Neural cell (in vitro differentiated cells): ENCODE measurements at regions not wholly inside any gene's neighbourhood (a gene's known extent, or its start where the extent isn't known, plus 50 kb on each side); places are given as distances from the start of the nearest gene placed in this dataset.

ENCODE experiments used
- H2AFZ ChIP-seq: fragments of 200-600, 300-800 bp; sonication (generic), shearing (Covaris generic); 2 replicates; pipeline ENCODE4 v1.6.0; 2014; ENCODE audit warnings: low read depth, mild to moderate bottlenecking, antibody characterized with exemption, low read length, moderate library complexity
- H3F3A ChIP-seq: fragments of 200-600 bp; shearing (Covaris generic); 2 replicates; pipeline ENCODE4 v1.6.1; 2016; ENCODE audit warnings: mild to moderate bottlenecking, moderate library complexity, mixed read lengths, antibody characterized with exemption, low read length; ENCODE audit not compliant: insufficient read depth, poor library complexity, severe bottlenecking
- H3K27ac ChIP-seq: fragments of 200-600, 300-800 bp; sonication (generic), shearing (Covaris generic); 2 replicates; pipeline ENCODE4 v1.5.1; 2014; ENCODE audit warnings: mild to moderate bottlenecking, low read length, moderate library complexity
- H3K27me3 ChIP-seq: fragments of 300-800, 200-600 bp; sonication (generic), shearing (Covaris generic); 2 replicates; pipeline ENCODE4 v1.6.0; 2014; ENCODE audit warnings: mild to moderate bottlenecking, low read depth, low read length, moderate library complexity; ENCODE audit not compliant: insufficient read depth
- H3K36me3 ChIP-seq: fragments of 300-800, 200-600 bp; sonication (generic), shearing (Covaris generic); 2 replicates; pipeline ENCODE4 v1.5.1; 2014; ENCODE audit warnings: mild to moderate bottlenecking, antibody characterized with exemption, low read length, moderate library complexity; ENCODE audit not compliant: insufficient read depth
- H3K4me2 ChIP-seq: fragments of 300-800, 200-600 bp; sonication (generic), shearing (Covaris generic); 2 replicates; pipeline ENCODE4 v1.6.0; 2014; ENCODE audit warnings: mild to moderate bottlenecking, low read length
- H3K4me3 ChIP-seq: fragments of 300-800, 200-600 bp; sonication (generic), shearing (Covaris generic); 2 replicates; pipeline ENCODE4 v1.5.1; 2014; ENCODE audit warnings: mild to moderate bottlenecking, low read length, moderate library complexity
- H3K79me2 ChIP-seq: fragments of 200-600 bp; shearing (Covaris generic); replicated peaks from 2 replicates; pipeline ENCODE4 v1.6.0; 2014; ENCODE audit warnings: mild to moderate bottlenecking, low read length, moderate library complexity; ENCODE audit not compliant: insufficient read depth
- H3K9ac ChIP-seq: fragments of 300-800, 200-600 bp; sonication (generic), shearing (Covaris generic); 2 replicates; pipeline ENCODE4 v1.6.1; 2016; ENCODE audit warnings: mild to moderate bottlenecking, low read length, mixed read lengths
- H3K9me2 ChIP-seq: fragments of 200-600 bp; shearing (Covaris generic); 2 replicates; pipeline ENCODE4 v1.6.1; 2016; ENCODE audit warnings: mild to moderate bottlenecking, low read length, mixed read lengths; ENCODE audit not compliant: insufficient read depth
- H3K9me3 ChIP-seq: fragments of 200-600, 300-800 bp; sonication (generic), shearing (Covaris generic); 2 replicates; pipeline ENCODE4 v1.6.1; 2016; ENCODE audit warnings: mild to moderate bottlenecking, mixed run types, low read length, moderate library complexity, mixed read lengths
- H4K20me1 ChIP-seq: fragments of 200-600 bp; shearing (Covaris generic); 2 replicates; pipeline ENCODE4 v1.6.1; 2016; ENCODE audit warnings: mild to moderate bottlenecking, mixed run types; ENCODE audit not compliant: insufficient read depth
- CTCF ChIP-seq: fragments of 450-650 bp; IDR thresholded peaks from 2 replicates; pipeline ENCODE4 v1.5.1; 2014; ENCODE audit warnings: antibody characterized with exemption, mild to moderate bottlenecking, moderate library complexity; ENCODE audit not compliant: poor library complexity, severe bottlenecking
- EP300 ChIP-seq: fragments of 450-650 bp; conservative IDR thresholded peaks from 2 replicates; pipeline ENCODE4 v1.6.1; 2014; ENCODE audit warnings: antibody characterized with exemption, mild to moderate bottlenecking, moderate library complexity; ENCODE audit not compliant: poor library complexity, severe bottlenecking
- EZH2 ChIP-seq: fragments of 200-600, 300-800 bp; shearing (Covaris generic), sonication (generic); IDR thresholded peaks from 2 replicates; pipeline ENCODE4 v1.6.1; 2014; ENCODE audit warnings: antibody characterized with exemption, low read length, borderline replicate concordance, mild to moderate bottlenecking; ENCODE audit not compliant: insufficient read depth, poor library complexity, severe bottlenecking
- MXI1 ChIP-seq: fragments of 450-650 bp; conservative IDR thresholded peaks from 2 replicates; pipeline ENCODE4 v1.6.1; 2014; ENCODE audit warnings: antibody characterized with exemption, mild to moderate bottlenecking; ENCODE audit not compliant: poor library complexity, severe bottlenecking
- POLR2AphosphoS5 ChIP-seq: IDR thresholded peaks from 2 replicates; pipeline ENCODE4 v1.6.1; 2012
- RAD21 ChIP-seq: fragments of 450-650 bp; conservative IDR thresholded peaks from 2 replicates; pipeline ENCODE4 v1.6.1; 2014; ENCODE audit warnings: antibody characterized with exemption, mild to moderate bottlenecking, moderate library complexity
- REST ChIP-seq: IDR thresholded peaks from 2 replicates; pipeline ENCODE4 v1.6.1; 2012; ENCODE audit warnings: borderline replicate concordance
- SMC3 ChIP-seq: fragments of 450-650 bp; conservative IDR thresholded peaks from 2 replicates; pipeline ENCODE4 v1.6.1; 2014; ENCODE audit warnings: antibody characterized with exemption, mild to moderate bottlenecking, moderate library complexity; ENCODE audit not compliant: poor library complexity
- TAF1 ChIP-seq: IDR thresholded peaks from 2 replicates; pipeline ENCODE4 v1.6.1; 2012; ENCODE audit warnings: low read depth

DNA sequence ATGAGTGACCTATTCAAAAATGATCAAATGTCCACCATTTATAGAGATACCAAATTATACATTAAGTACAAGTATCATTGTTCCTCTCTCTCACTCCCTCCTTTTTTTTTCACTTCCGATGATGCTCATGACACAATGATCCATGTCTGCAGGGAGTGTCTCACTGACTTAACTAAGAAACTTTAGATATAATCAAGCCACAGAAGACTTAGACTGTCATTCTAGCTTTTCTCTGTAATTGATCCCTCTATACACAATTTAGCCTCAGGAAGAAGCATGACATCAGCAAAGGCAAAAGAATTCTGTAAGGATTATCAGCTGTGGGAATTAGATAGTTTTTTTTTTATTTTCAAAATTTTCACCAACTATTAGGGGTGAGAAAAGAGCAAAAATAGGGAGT, 734.9 kb upstream of the PCDH9 start:
- Histone ChIP-seq H3K79me2 (no peaks in the 10 kb centered on the region), H4K20me1 (no peaks in the 10 kb centered on the region)

GRCh38 chr13:67964091-67964490, 734.0 kb upstream of the PCDH9 start:
- no peaks in the 10 kb centered on the region for H3K36me3 ChIP-seq
- no peak overlapping the region for H3K27ac ChIP-seq
- H3K9me3 ChIP-seq = no peaks in the 10 kb centered on the region
- no peaks in the 10 kb centered on the region for H3F3A ChIP-seq
- H3K9me2 ChIP-seq = no peaks in the 10 kb centered on the region
- H3K27me3 ChIP-seq = no peaks in the 10 kb centered on the region
- H2AFZ ChIP-seq = no peak overlapping the region
- no peak for TF ChIP-seq MXI1
- TF ChIP-seq SMC3 = no peak
- TF ChIP-seq TAF1 = no peak
- peak; percentile 80 for TF ChIP-seq EP300
- peak; percentile 50 for TF ChIP-seq POLR2AphosphoS5
- no peak for TF ChIP-seq RAD21
- TF ChIP-seq REST = no peak
- no peak for TF ChIP-seq EZH2
- no peak for TF ChIP-seq CTCF
- no peak overlapping the region for H3K9ac ChIP-seq
- no peak overlapping the region for H3K4me3 ChIP-seq
- H3K79me2 ChIP-seq = no peaks in the 10 kb centered on the region
- H4K20me1 ChIP-seq = no peaks in the 10 kb centered on the region
- no peak overlapping the region for H3K4me2 ChIP-seq

More for the DNA sequence above, 734.9 kb upstream of the PCDH9 start:
- H3K4me3 ChIP-seq = no peak overlapping the region
- H3K9ac ChIP-seq = no peak overlapping the region
- H3K4me2 ChIP-seq = no peak overlapping the region
- H3F3A ChIP-seq = no peaks in the 10 kb centered on the region
- no peak overlapping the region for H2AFZ ChIP-seq
- H3K27me3 ChIP-seq = no peaks in the 10 kb centered on the region
- no peaks in the 10 kb centered on the region for H3K9me2 ChIP-seq
- H3K36me3 ChIP-seq = no peaks in the 10 kb centered on the region
- TF ChIP-seq TAF1 (no peak), POLR2AphosphoS5 (no peak), REST (no peak)
- no peaks in the 10 kb centered on the region for H3K9me3 ChIP-seq
- no peak overlapping the region for H3K27ac ChIP-seq
